ENCODE measurements at regions not wholly inside any gene's neighbourhood (a gene's known extent, or its start where the extent isn't known, plus 50 kb on each side); places are given as distances from the start of the nearest gene placed in this dataset.

DNA sequence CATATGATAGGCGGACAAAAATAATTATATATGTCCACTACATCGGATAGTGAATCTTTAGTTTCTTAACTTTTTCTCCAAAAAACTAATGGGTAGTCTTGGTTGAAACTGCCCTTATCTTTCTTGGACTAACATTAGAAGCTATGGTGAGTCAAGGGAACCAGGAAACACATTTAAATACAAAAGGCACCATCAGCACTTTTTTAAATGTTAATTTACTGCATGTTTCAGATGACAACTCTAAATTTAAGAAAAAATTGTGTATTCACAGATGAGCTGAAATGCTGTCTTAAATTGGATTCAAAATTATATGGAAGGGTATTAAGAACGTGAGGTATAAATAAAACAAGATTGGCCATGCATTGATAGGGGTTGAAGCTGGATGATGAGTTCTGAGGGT, 75.6 kb upstream of the CERS6 start:
- no peak for DNase-seq

- DNase-seq, result no peak
Measured at GRCh38 chr2:168392024-168392423, 64.0 kb upstream of the CERS6 start.

- DNase-seq, result no peak
Measured at GRCh38 chr2:168392797-168393196, 63.3 kb upstream of the CERS6 start.

DNA sequence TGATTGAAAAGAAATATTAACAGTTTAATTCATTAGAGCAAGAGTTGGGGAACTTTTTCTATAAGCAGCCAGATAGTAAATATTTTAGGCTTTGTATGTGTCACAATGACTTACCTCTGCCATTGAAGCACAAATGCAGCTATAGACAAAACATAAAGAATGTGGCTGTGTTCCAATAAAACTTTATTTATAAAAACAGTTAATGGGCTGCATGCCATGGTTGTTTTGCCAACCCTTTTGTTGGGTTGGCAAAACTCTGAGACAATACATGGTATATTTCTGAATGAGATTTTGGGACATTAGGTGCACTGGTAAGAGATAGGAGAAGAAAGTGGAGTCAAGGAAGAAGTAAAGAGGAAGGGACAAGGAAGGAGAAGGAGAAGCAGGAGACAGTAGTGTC, 61.8 kb upstream of the CERS6 start:
- no peak for DNase-seq

- DNase-seq, result no peak
Measured at GRCh38 chr2:168396131-168396530, 59.9 kb upstream of the CERS6 start.

GRCh38 chr2:168397629-168398028, 58.4 kb upstream of the CERS6 start:
- DNase-seq, result no peak

GRCh38 chr2:168401048-168401556, 55.0 kb upstream of the CERS6 start:
- DNase-seq, result no peak

- no peak for DNase-seq
Measured at GRCh38 chr2:168401771-168402170, 54.3 kb upstream of the CERS6 start.

GRCh38 chr2:168402531-168402930, 53.5 kb upstream of the CERS6 start:
- no peak for DNase-seq

- no peak for DNase-seq
Measured at GRCh38 chr2:168403736-168404135, 52.3 kb upstream of the CERS6 start.

- no peak for DNase-seq
Measured at GRCh38 chr2:168404764-168405163, 51.3 kb upstream of the CERS6 start.

Measured in CD4-positive, alpha-beta T cell treated with Interleukin-4 for 4 hours (primary cell).